ENCODE measurements at regions not wholly inside any gene's neighbourhood (a gene's known extent, or its start where the extent isn't known, plus 50 kb on each side); places are given as distances from the start of the nearest gene placed in this dataset.

DNA sequence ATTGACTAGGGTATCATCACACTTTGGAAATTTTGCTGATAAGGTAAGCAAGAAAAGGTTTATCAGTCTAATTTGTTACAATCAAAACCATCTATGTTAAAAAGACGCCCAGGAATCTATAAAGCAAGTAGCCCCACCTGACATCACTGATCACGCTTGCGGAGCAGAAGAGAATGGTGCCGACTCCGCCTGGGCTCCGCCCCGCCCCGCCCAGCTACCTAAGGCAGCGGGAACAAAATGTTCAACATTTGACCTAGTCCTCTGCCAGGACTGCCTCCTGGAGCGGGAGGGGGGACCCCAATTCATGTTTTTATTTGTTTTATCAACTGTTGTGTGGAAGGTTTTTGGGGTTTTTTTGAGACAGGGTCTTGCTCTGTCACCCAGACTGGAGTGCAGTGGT is 520.5 kb downstream of the PREX1 start:
- Histone ChIP-seq H3K27me3 (ENCODE audit: control insufficient read depth in 1 of 2, insufficient read depth in 2 of 2, low read length in 1 of 2) (no peaks in the 10 kb centered on the region), H3K4me3 (ENCODE audit: low read length in 2 of 2) (no peak overlapping the region), H3K4me1 (ENCODE audit: control insufficient read depth in 1 of 2, insufficient read depth in 2 of 2, low read length in 2 of 2) (no peaks in the 10 kb centered on the region), H3K36me3 (ENCODE audit: control insufficient read depth in 1 of 2, insufficient read depth in 2 of 2, low read length in 1 of 2) (no peaks in the 10 kb centered on the region), H3K27ac (ENCODE audit: low read depth in 1 of 2, low read length in 2 of 2) (no peak overlapping the region), H3K9me3 (ENCODE audit: control insufficient read depth, low read length) (no peaks in the 10 kb centered on the region)
- DNase-seq, result no peak
- ATAC-seq (ENCODE audit: low FRiP score), result no peak
- intact Hi-C loops (cut with DNase I), result no loop called here
- WGBS, 2 donors, result 83 to 86% methylated on average over 10 of the region's 10 CpGs

DNA sequence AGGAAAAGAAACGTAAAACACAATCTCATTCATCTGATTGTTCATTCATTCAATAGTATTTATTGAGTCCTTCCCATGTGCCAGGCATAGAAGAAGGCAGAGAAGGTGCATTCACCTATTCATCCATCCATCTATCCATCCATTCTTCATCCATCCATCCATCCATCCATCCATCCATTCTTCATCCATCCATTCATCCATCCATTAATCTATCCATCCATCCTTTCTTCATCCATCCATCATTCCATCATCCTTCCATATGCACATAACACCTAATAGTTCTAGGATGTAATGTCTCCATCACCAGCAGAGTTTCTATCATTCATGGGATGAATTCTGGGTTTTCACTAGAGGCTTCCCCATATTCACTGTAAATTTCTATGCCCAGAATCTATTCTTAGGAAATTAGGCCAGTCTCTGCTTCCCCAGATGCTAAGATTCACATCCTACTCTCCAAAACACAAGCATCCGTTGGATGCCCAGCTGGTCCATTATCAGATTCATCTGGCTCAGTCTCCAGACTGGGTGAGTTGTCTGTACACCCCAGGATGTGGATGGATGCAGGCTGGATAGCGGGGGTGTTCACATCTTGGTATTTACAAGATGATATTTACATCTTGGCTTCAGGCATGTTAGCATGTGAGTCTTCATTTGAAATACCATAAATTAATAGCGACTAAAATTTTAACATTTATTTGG is 517.7 kb upstream of the SULF2 start:
- H3K27me3 ChIP-seq (ENCODE audit: control insufficient read depth in 1 of 2, insufficient read depth in 2 of 2, low read length in 1 of 2), result no peaks in the 10 kb centered on the region
- no peaks in the 10 kb centered on the region for H3K36me3 ChIP-seq (ENCODE audit: control insufficient read depth in 1 of 2, insufficient read depth in 2 of 2, low read length in 1 of 2)
- DNase-seq (no peak), ATAC-seq (ENCODE audit: low FRiP score) (no peak)
- no peak overlapping the region for H3K4me3 ChIP-seq (ENCODE audit: low read length in 2 of 2)
- H3K9me3 ChIP-seq (ENCODE audit: control insufficient read depth, low read length), result no peaks in the 10 kb centered on the region
- H3K27ac ChIP-seq (ENCODE audit: low read depth in 1 of 2, low read length in 2 of 2), result no peak overlapping the region
- intact Hi-C loops (cut with DNase I), result no loop called here
- 89 to 91% methylated on average over 4 of the region's 4 CpGs for WGBS, 2 donors
- H3K4me1 ChIP-seq (ENCODE audit: control insufficient read depth in 1 of 2, insufficient read depth in 2 of 2, low read length in 2 of 2), result no peaks in the 10 kb centered on the region

DNA sequence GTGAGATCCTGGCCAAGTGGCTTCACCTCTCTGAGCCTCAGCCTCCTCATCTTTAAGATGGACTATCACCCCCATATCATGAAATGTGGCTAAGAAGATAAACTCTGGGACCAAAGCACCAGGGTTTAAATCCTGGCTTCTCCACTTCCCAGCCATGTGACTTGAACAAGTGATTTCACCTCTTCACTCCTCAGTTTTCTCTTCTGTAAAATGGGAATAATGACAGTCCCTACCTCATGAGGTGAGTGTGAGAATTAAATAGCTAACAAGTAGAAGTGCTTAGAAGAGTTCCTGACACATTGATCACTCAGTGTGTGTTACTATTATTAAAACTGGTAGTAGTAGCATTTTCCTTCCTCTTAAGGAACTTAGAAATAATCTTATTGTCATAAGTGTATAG is 516.9 kb upstream of the SULF2 start:
- Histone ChIP-seq H3K4me1 (ENCODE audit: control insufficient read depth in 1 of 2, insufficient read depth in 2 of 2, low read length in 2 of 2) (no peaks in the 10 kb centered on the region), H3K36me3 (ENCODE audit: control insufficient read depth in 1 of 2, insufficient read depth in 2 of 2, low read length in 1 of 2) (no peaks in the 10 kb centered on the region), H3K9me3 (ENCODE audit: control insufficient read depth, low read length) (no peaks in the 10 kb centered on the region), H3K27ac (ENCODE audit: low read depth in 1 of 2, low read length in 2 of 2) (no peak overlapping the region), H3K27me3 (ENCODE audit: control insufficient read depth in 1 of 2, insufficient read depth in 2 of 2, low read length in 1 of 2) (no peaks in the 10 kb centered on the region), H3K4me3 (ENCODE audit: low read length in 2 of 2) (no peak overlapping the region)
- DNase-seq, result no peak
- no peak for ATAC-seq (ENCODE audit: low FRiP score)
- intact Hi-C loops (cut with DNase I), result no loop called here

DNA sequence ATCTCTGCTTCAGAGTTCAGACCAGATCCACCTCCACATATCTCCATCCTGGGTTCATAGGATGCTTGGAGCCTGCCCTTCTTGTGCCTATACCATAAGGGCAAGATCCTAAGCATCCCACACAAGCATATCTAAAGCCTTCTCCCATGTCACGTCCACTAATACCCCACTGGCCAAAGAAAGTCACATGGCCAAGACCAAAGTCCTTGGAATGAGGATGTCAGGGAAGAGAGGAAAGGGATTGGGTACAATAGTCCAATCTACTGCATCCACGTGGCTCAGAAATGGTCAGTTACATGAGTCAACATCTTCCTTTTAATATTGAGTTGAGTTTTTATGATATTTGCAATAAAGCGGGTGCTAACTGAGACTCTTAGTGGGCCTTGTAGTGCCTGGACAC is 515.9 kb upstream of the SULF2 start:
- Histone ChIP-seq H3K27me3 (ENCODE audit: control insufficient read depth in 1 of 2, insufficient read depth in 2 of 2, low read length in 1 of 2) (no peaks in the 10 kb centered on the region), H3K4me3 (ENCODE audit: low read length in 2 of 2) (no peak overlapping the region), H3K36me3 (ENCODE audit: control insufficient read depth in 1 of 2, insufficient read depth in 2 of 2, low read length in 1 of 2) (no peaks in the 10 kb centered on the region), H3K9me3 (ENCODE audit: control insufficient read depth, low read length) (no peaks in the 10 kb centered on the region), H3K27ac (ENCODE audit: low read depth in 1 of 2, low read length in 2 of 2) (no peak overlapping the region), H3K4me1 (ENCODE audit: control insufficient read depth in 1 of 2, insufficient read depth in 2 of 2, low read length in 2 of 2) (no peaks in the 10 kb centered on the region)
- DNase-seq, result no peak
- no peak for ATAC-seq (ENCODE audit: low FRiP score)
- 95 to 98% methylated on average over 3 of the region's 3 CpGs for WGBS, 2 donors
- intact Hi-C loops (cut with DNase I), result no loop called here

DNA sequence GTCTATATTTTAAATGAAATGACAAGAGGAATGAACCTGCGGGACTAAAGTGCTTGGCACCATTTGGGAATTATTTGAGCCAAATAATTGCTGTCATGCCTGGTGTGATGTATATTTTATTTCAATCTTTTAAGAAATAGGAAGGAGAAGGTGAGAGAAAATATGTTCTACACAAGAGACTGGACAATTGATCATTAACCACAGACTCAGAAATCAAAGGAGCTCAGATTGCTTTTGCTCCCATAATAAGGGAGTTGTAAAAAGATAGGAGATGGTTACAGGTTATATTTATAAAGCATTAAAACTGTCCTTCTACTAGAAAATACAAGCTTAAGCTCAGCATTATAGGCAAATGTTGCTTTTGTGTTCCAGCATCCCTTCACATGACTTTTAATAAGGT is 515.2 kb upstream of the SULF2 start:
- H3K27me3 ChIP-seq (ENCODE audit: control insufficient read depth in 1 of 2, insufficient read depth in 2 of 2, low read length in 1 of 2), result no peaks in the 10 kb centered on the region
- no peaks in the 10 kb centered on the region for H3K4me1 ChIP-seq (ENCODE audit: control insufficient read depth in 1 of 2, insufficient read depth in 2 of 2, low read length in 2 of 2)
- no peak overlapping the region for H3K4me3 ChIP-seq (ENCODE audit: low read length in 2 of 2)
- H3K36me3 ChIP-seq (ENCODE audit: control insufficient read depth in 1 of 2, insufficient read depth in 2 of 2, low read length in 1 of 2), result no peaks in the 10 kb centered on the region
- H3K27ac ChIP-seq (ENCODE audit: low read depth in 1 of 2, low read length in 2 of 2), result no peak overlapping the region
- 64 to 72% methylated on average over 1 of the region's 1 CpG for WGBS, 2 donors
- ATAC-seq (ENCODE audit: low FRiP score), result no peak
- H3K9me3 ChIP-seq (ENCODE audit: control insufficient read depth, low read length), result no peaks in the 10 kb centered on the region
- DNase-seq, result no peak
- intact Hi-C loops (cut with DNase I), result no loop called here

DNA sequence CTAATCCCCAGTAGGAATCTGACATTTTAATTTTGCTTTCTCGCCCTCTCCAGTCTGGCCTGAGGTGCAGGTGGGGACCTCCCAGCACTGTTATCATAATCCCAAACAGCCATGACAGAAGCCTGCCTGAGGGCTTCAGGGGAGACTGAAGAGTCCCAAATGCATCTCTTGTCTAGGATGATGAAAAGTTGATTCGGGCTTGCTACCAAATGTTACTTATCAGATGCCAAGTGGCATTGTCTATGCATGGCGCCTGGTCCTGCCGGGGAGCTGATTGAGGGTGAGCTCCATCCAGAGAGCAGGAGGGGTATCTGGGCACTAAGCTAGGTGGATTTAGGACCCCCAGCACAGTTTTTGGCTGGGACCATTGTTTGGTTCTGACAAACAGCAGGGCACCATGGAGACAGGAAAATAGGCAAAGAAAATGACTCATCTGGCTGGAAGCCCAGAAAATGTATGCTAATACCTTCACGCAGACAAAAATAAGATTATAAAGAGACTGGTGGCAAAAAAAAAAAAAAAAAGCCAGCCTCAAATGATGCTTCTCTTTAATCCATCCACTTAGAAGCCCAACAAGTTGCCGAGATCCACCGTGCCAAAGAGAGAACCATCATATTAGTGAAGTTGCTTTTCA is 513.7 kb upstream of the SULF2 start:
- intact Hi-C loops (cut with DNase I), result loop anchor here in 1 of 2 donors (5.0 kb wide), 2 partner anchors 512 to 622 kb away; partner anchors contain the start of gene SULF2
- no peak overlapping the region for H3K4me3 ChIP-seq (ENCODE audit: low read length in 2 of 2)
- 25 to 26% methylated on average over 7 of the region's 7 CpGs for WGBS, 2 donors
- no peaks in the 10 kb centered on the region for H3K4me1 ChIP-seq (ENCODE audit: control insufficient read depth in 1 of 2, insufficient read depth in 2 of 2, low read length in 2 of 2)
- no peak for DNase-seq
- no peaks in the 10 kb centered on the region for H3K9me3 ChIP-seq (ENCODE audit: control insufficient read depth, low read length)
- H3K36me3 ChIP-seq (ENCODE audit: control insufficient read depth in 1 of 2, insufficient read depth in 2 of 2, low read length in 1 of 2), result no peaks in the 10 kb centered on the region
- H3K27ac ChIP-seq (ENCODE audit: low read depth in 1 of 2, low read length in 2 of 2), result no peak overlapping the region
- no peaks in the 10 kb centered on the region for H3K27me3 ChIP-seq (ENCODE audit: control insufficient read depth in 1 of 2, insufficient read depth in 2 of 2, low read length in 1 of 2)
- no peak for ATAC-seq (ENCODE audit: low FRiP score)

DNA sequence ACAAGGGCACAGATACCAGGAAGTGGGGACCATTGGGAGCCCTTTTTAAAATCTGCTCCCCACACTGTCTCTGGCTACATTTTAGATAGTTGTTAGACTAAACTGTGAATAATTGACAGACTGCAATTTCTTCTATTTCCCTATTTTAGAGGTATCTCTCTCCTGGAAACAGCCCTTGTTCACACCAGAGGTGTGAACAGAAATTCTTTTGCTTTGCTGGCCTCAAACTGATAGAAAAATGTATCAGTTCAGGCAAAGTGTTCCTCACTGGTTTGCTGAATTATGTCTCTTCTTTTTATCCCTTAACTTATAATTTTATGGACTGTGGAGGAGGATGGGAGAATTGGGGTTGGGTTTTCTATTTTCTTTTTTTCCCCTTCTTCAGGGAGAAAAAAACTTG is 513.2 kb upstream of the SULF2 start:
- DNase-seq (no peak), ATAC-seq (ENCODE audit: low FRiP score) (no peak)
- Histone ChIP-seq H3K27me3 (ENCODE audit: control insufficient read depth in 1 of 2, insufficient read depth in 2 of 2, low read length in 1 of 2) (no peaks in the 10 kb centered on the region), H3K36me3 (ENCODE audit: control insufficient read depth in 1 of 2, insufficient read depth in 2 of 2, low read length in 1 of 2) (no peaks in the 10 kb centered on the region), H3K4me1 (ENCODE audit: control insufficient read depth in 1 of 2, insufficient read depth in 2 of 2, low read length in 2 of 2) (no peaks in the 10 kb centered on the region), H3K9me3 (ENCODE audit: control insufficient read depth, low read length) (no peaks in the 10 kb centered on the region), H3K27ac (ENCODE audit: low read depth in 1 of 2, low read length in 2 of 2) (no peak overlapping the region), H3K4me3 (ENCODE audit: low read length in 2 of 2) (no peak overlapping the region)
- intact Hi-C loops (cut with DNase I), result loop anchor here in 1 of 2 donors (5.0 kb wide), 2 partner anchors 511 to 621 kb away; partner anchors contain the start of gene SULF2

DNA sequence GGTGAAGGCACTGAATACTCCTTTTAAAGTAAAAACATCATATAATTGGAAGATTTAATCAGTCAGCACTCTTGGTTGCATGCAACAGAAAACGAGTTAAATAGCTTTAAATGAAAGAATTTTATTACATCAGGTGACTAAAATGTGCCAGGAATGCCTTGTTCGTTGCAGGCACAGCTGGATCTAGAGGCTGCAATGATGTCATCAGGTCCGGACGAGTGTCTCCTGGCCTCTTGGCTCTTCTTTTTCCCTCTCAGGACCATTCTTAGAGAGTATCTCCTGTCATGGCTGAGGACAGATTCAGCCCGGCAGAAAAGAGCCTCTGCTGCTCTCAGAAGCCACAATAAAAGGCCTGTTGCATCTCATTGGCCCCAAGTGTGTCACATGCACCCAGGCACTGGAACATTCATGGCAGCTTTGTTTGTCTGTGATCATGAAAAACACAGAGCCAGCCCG is 510.7 kb upstream of the SULF2 start:
- DNase-seq (no peak), ATAC-seq (ENCODE audit: low FRiP score) (no peak)
- WGBS, 2 donors, result 19 to 20% methylated on average over 6 of the region's 6 CpGs
- no peak overlapping the region for H3K4me3 ChIP-seq (ENCODE audit: low read length in 2 of 2)
- intact Hi-C loops (cut with DNase I), result loop anchor here in 1 of 2 donors (5.0 kb wide), 2 partner anchors 509 to 619 kb away; partner anchors contain the start of gene SULF2
- no peaks in the 10 kb centered on the region for H3K27me3 ChIP-seq (ENCODE audit: control insufficient read depth in 1 of 2, insufficient read depth in 2 of 2, low read length in 1 of 2)
- no peaks in the 10 kb centered on the region for H3K9me3 ChIP-seq (ENCODE audit: control insufficient read depth, low read length)
- H3K4me1 ChIP-seq (ENCODE audit: control insufficient read depth in 1 of 2, insufficient read depth in 2 of 2, low read length in 2 of 2), result no peaks in the 10 kb centered on the region
- no peaks in the 10 kb centered on the region for H3K36me3 ChIP-seq (ENCODE audit: control insufficient read depth in 1 of 2, insufficient read depth in 2 of 2, low read length in 1 of 2)
- H3K27ac ChIP-seq (ENCODE audit: low read depth in 1 of 2, low read length in 2 of 2), result peak overlapping the region in 1 of 2 donors; percentile 92

DNA sequence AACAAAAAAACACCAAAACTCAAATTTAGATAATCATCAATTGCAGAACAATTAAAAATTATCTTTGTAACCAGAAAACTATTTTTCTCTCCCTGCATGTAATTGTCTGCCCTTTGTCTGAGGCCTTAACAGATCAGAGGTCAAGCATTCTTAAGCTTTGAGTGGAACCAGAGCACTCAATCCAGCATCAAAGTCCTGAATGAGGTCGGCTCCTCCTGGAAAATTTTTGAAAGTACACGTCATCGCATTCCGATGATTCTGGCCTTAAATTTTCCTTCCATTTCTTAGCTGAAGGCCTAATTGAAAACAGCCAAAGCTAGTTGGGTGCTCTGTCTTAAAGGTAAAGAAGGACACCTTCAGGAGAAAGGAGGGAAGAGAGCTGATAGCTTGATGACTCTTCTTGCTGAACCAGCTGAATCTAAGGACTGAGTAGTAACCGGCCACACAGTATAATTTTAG is 510.2 kb upstream of the SULF2 start:
- WGBS, 2 donors, result 5 to 7% methylated on average over 5 of the region's 5 CpGs
- Histone ChIP-seq H3K27ac (ENCODE audit: low read depth in 1 of 2, low read length in 2 of 2) (peak overlapping the region; percentile 16 to 92), H3K27me3 (ENCODE audit: control insufficient read depth in 1 of 2, insufficient read depth in 2 of 2, low read length in 1 of 2) (no peaks in the 10 kb centered on the region), H3K4me3 (ENCODE audit: low read length in 2 of 2) (no peak overlapping the region), H3K9me3 (ENCODE audit: control insufficient read depth, low read length) (no peaks in the 10 kb centered on the region), H3K4me1 (ENCODE audit: control insufficient read depth in 1 of 2, insufficient read depth in 2 of 2, low read length in 2 of 2) (no peaks in the 10 kb centered on the region), H3K36me3 (ENCODE audit: control insufficient read depth in 1 of 2, insufficient read depth in 2 of 2, low read length in 1 of 2) (no peaks in the 10 kb centered on the region)
- peak; percentile 63 for ATAC-seq (ENCODE audit: low FRiP score)
- DNase-seq, result no peak
- intact Hi-C loops (cut with DNase I), result loop anchor here in 1 of 2 donors (5.0 kb wide), 2 partner anchors 508 to 618 kb away; partner anchors contain the start of gene SULF2

Data from aorta (tissue), 5 donors.